Mesothelial cell of epicardium (in vitro differentiated cells): ENCODE measurements at regions not wholly inside any gene's neighbourhood (a gene's known extent, or its start where the extent isn't known, plus 50 kb on each side); places are given as distances from the start of the nearest gene placed in this dataset.

Source experiments
- DNase-seq, 2 experiments: peaks; one replicate each; pipeline ENCODE4 v3.0.0; 2021; ENCODE audit warnings: low spot score in 2 of 2; ENCODE audit not compliant: unreplicated experiment in 2 of 2
- H3K27ac Mint-ChIP-seq: 2 replicates; pipeline ENCODE4 v1.8.0; 2021; ENCODE audit warnings: mixed read lengths
- H3K27me3 Mint-ChIP-seq: 2 replicates; pipeline ENCODE4 v1.8.0; 2021; ENCODE audit warnings: low read depth, mixed read lengths
- H3K36me3 Mint-ChIP-seq: 2 replicates; pipeline ENCODE4 v1.8.0; 2021; ENCODE audit warnings: mixed read lengths
- H3K4me1 Mint-ChIP-seq: 2 replicates; pipeline ENCODE4 v1.8.0; 2021; ENCODE audit warnings: mixed read lengths
- H3K4me3 Mint-ChIP-seq: 2 replicates; pipeline ENCODE4 v1.8.0; 2021; ENCODE audit warnings: mild to moderate bottlenecking, moderate library complexity, mixed read lengths
- H3K9me3 Mint-ChIP-seq: 2 replicates; pipeline ENCODE4 v1.8.0; 2021; ENCODE audit warnings: mixed read lengths
- CTCF ChIP-seq: fragments of 200-600 bp; sonication (generic); IDR thresholded peaks from one replicate; pipeline ENCODE4 v1.5.0; 2021; ENCODE audit warnings: antibody characterized with exemption; ENCODE audit not compliant: unreplicated experiment

- H3K36me3 Mint-ChIP-seq: no peaks in the 10 kb centered on the region
These were observed 163.5 kb upstream of the FAM98A start for GRCh38 chr2:33762636-33763035.

GRCh38 chr2:33746208-33746800, 147.2 kb upstream of the FAM98A start:
- Mint-ChIP-seq H3K4me3 (no peak overlapping the region), H3K9me3 (peaks cover 25% of the 10 kb centered on the region), H3K27me3 (no peaks in the 10 kb centered on the region), H3K4me1 (peaks cover 2% of the 10 kb centered on the region), H3K27ac (no peak overlapping the region), H3K36me3 (no peaks in the 10 kb centered on the region)
- no peak for TF ChIP-seq CTCF
- no peak for DNase-seq

More at GRCh38 chr2:33762636-33763035, 163.5 kb upstream of the FAM98A start:
- Mint-ChIP-seq H3K4me3 (no peak overlapping the region), H3K4me1 (peaks cover 10% of the 10 kb centered on the region), H3K27me3 (no peaks in the 10 kb centered on the region), H3K9me3 (peaks cover 10% of the 10 kb centered on the region), H3K27ac (no peak overlapping the region)
- TF ChIP-seq CTCF: no peak
- no peak for DNase-seq

- no peak for DNase-seq
- TF ChIP-seq CTCF: no peak
- no peak overlapping the region for H3K27ac Mint-ChIP-seq
- no peaks in the 10 kb centered on the region for H3K36me3 Mint-ChIP-seq
- no peak overlapping the region for H3K4me3 Mint-ChIP-seq
- H3K9me3 Mint-ChIP-seq: peaks cover 24% of the 10 kb centered on the region
- H3K4me1 Mint-ChIP-seq: no peaks in the 10 kb centered on the region
- no peaks in the 10 kb centered on the region for H3K27me3 Mint-ChIP-seq
These were observed 136.0 kb upstream of the FAM98A start for GRCh38 chr2:33735096-33735495.

- peaks cover 7% of the 10 kb centered on the region for H3K9me3 Mint-ChIP-seq
- H3K4me3 Mint-ChIP-seq: no peak overlapping the region
- no peaks in the 10 kb centered on the region for H3K27me3 Mint-ChIP-seq
- no peaks in the 10 kb centered on the region for H3K4me1 Mint-ChIP-seq
- H3K36me3 Mint-ChIP-seq: no peaks in the 10 kb centered on the region
- H3K27ac Mint-ChIP-seq: no peak overlapping the region
- TF ChIP-seq CTCF: no peak
- DNase-seq: no peak
These were observed 131.7 kb upstream of the FAM98A start for GRCh38 chr2:33730804-33731203.

GRCh38 chr2:33730193-33730592, 131.1 kb upstream of the FAM98A start:
- no peak for TF ChIP-seq CTCF
- no peaks in the 10 kb centered on the region for H3K36me3 Mint-ChIP-seq
- DNase-seq: no peak
- H3K27me3 Mint-ChIP-seq: no peaks in the 10 kb centered on the region
- H3K27ac Mint-ChIP-seq: no peak overlapping the region
- no peak overlapping the region for H3K4me3 Mint-ChIP-seq
- peaks cover 7% of the 10 kb centered on the region for H3K9me3 Mint-ChIP-seq
- no peaks in the 10 kb centered on the region for H3K4me1 Mint-ChIP-seq

- DNase-seq: no peak
- H3K27me3 Mint-ChIP-seq: no peaks in the 10 kb centered on the region
- peaks cover 7% of the 10 kb centered on the region for H3K9me3 Mint-ChIP-seq
- H3K36me3 Mint-ChIP-seq: no peaks in the 10 kb centered on the region
- no peak overlapping the region for H3K4me3 Mint-ChIP-seq
- no peaks in the 10 kb centered on the region for H3K4me1 Mint-ChIP-seq
- H3K27ac Mint-ChIP-seq: no peak overlapping the region
- no peak for TF ChIP-seq CTCF
These were observed 130.3 kb upstream of the FAM98A start for GRCh38 chr2:33729353-33729752.
